GM13976 (cell line): ENCODE measurements at regions not wholly inside any gene's neighbourhood (a gene's known extent, or its start where the extent isn't known, plus 50 kb on each side); places are given as distances from the start of the nearest gene placed in this dataset.
"Not testable (repeated sequence)": the region's sequence is repeated elsewhere in the genome, so short reads cannot be mapped to it uniquely, and the experiment has no call there.

Source experiments
- DNase-seq: peaks from one replicate; pipeline ENCODE4 v3.0.0; 2012; ENCODE audit warnings: low spot score
- CTCF ChIP-seq: IDR thresholded peaks from 2 replicates; pipeline ENCODE4 v1.5.1; 2012; ENCODE audit warnings: borderline replicate concordance, mild to moderate bottlenecking; ENCODE audit not compliant: insufficient read depth; ENCODE audit errors: extremely low read depth, missing control alignments, control extremely low read depth
- in situ Hi-C: fragments of 300-500 bp; cut with MboI; formaldehyde crosslinking; loops from one replicate; pipeline ENCODE4 v1.12.0; 2022; ENCODE audit warnings: low sequenced_read_pairs, mixed read lengths, inconsistent platforms; ENCODE audit not compliant: unreplicated experiment

DNA sequence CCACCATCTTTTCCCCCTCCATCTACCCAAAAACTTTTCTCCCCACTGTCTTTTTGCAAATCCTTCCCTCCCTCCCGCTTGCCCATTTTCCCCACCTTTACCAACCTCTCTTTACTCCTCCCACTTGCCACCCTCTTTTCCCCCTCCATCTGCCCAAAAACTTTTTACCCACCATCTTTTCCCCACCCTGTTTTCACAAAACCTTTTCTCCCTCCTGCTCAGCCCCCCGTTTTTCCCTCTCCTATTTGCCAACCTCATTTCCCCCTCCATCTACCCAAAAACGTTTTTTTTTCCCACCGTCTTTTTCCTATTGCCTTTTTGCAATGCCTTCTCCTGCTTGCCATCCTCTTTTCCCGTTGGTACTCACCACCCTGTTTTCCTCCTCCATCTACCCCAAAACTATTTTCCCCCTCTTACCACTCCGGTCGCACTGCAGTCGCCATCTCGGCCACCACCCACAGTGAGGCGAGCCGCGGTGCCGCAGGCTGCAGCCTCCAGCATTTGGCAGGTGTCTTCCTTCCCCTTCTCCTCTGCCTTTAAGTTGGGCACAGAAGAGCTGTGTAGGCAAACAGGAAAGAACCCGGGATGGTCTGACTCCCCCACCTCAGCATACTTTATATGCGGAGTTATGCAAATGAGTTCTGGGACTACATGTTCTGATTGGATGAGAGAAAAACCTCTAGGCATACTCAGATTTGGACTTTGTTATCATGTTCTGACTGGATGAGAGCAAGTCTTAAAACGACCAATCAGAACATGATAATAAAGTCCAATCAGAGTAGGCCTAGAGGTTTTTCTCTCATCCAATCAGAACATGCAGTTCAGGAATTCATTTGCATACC lies 121.2 kb upstream of the VPREB1 start:
- DNase-seq, result no peak
- TF ChIP-seq CTCF, result no peak
- in situ Hi-C loops, result no loop called here

DNA sequence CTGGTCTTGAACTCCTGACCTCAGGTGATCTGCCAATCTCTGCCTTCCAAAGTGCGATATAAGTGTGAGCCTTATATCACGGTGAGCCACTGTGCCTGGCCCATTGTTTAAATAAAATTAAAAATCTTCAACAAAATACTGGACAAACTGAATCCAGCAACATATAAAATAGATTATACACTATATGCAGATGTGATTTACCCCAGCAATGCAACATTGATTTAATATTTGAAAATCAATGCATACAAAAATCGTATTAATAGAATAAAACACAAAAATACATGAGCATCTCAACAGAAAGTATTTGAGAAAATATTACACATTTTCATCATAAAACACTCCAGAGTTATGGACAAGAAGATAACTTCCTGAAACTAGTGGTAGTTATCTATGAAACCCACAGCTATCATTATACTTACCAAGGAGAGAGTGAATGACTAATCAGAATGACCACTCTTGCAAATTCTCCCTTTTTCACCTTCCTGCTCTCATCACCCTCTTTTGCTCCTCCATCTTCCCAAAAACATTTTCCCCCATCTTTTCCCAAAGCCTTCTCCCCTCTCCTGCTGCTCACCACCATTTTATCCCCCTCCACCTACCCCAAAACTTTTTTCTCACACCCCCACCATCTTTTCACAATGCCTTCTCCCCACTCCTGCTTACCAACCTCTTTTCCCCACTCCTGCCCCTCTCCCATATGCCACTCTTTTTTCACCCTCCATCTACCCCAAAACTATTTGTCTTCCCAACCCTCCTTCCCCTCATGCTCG lies 122.1 kb upstream of the VPREB1 start:
- DNase-seq, result no peak
- in situ Hi-C loops, result no loop called here
- TF ChIP-seq CTCF, result no peak

DNA sequence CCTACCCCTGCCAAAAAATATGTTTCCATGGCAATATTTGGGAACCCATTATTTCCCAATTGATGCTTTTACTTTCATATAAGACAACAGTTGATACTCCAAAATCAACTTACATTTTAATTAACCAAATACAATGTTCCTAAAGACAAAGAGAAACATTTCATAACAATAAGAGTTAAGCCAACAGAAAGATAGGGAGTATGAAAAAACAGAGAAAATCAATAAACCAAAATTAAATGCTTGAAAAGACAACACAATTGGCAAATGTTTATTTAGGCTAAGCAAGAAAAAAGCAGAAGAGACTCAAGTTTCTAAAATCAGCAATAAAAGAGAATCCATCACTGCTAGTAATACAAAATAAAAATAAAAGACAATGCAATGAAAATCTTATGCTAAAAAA lies 123.1 kb upstream of the VPREB1 start:
- TF ChIP-seq CTCF, result no peak
- in situ Hi-C loops, result no loop called here
- DNase-seq, result no peak

DNA sequence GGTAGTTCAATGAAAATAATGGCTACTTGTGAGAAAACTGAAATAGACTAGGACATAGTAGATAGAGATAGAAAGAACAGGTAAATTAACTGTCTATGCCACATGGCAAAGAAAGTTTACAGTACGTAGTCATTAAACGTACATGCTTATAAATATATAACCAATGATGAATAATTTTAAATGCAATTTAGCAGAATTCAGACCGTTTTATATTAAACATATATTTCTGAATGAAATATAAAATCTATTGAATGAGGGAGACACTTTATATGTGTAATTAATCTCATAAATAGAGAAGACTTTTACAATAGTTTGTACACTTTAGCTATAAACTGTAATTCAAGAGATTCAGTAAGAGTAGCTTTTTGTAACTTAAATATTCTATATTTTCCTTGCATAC lies 124.4 kb upstream of the VPREB1 start:
- in situ Hi-C loops, result no loop called here
- TF ChIP-seq CTCF, result no peak
- no peak for DNase-seq

DNA sequence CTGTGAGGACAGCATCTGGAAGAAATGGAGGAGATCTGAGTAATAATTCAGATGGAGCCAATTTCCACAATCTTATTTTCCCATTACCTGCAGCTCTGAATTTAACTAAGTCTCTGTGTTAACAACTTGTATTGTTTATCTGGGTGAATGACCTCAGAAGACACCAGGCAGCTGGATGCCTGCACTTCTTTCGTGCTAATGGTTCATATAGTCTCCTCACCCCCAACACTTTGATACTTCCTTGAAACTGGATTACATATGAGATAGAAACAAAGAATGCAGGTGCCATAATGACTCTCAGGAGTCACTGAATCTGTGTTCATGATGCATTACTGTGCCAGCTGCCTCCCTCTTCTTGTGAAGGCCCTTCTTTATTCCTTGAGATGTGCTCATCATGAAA lies 125.6 kb upstream of the VPREB1 start:
- no peak for TF ChIP-seq CTCF
- in situ Hi-C loops, result no loop called here
- no peak for DNase-seq

DNA sequence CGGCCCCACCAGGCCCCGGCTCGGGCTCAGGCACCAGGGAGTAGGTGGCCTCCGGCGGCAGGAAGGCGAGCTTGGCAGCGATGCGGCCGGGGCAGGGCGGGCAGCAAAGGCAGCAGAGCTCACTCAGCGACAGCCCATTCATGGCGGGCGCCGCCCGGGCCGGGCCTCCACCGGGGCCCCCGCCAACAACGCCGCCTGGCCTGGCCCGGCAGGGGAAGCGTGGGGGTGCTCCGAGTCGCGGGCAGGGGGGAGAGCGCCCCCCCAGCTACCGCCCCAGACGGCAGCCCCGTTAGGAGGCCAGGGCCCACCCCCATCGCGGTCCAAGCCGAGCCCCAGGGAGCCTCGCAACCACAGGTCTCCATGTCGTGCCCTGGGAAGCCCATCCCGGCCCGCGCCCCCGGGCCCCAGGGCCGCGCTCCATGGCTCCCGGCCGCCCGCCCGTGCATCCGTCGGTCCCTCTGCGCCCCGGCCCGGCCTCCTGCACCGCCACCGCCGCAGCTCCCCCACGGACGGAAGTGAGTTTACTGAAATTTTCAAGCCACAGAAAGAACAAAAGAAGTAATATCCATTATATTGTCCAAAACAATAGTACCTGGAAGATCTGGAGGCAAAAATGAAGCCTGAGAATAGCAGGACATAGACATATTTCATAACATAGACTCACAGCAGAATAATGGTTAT lies 126.6 kb upstream of the VPREB1 start:
- in situ Hi-C loops, DNase-seq: not testable (repeated sequence)

DNA sequence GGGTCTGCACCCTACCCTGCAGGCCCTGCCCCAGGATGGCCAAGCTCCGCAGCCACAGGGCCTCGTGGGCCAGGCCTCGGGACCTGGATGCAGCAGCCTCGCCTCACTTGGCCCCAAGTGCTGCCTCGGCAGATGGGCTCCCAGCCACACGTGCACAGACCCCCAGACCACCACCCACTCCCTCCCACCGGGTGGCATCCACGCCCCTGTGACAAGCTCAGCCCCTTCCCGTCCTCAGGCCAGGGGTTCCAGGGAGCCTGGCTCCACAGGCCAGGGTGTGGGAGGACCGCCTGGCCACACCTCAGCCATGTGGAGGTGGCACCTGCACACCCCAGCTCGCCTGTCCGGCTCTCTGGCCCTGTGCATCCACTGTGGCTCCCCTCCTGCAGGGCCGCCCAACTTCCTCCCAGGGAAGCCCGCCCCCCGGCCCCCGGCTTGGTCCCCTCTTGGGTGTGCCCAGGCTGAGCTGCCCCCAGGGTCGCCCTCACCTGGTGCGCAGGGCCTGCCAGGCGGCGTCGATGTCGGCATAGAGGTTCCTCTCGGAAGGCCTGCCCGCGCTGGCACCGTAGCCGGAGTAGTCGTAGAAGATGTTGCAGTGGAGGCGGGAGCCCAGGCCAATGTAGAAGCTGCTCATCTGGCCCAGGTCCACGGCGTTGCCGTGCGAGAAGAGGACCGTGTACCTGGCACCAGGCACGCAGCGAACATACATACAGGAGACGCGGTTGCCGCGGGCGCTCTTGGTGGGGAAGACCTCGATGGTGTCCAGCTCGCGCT lies 127.4 kb upstream of the VPREB1 start:
- in situ Hi-C loops, DNase-seq: not testable (repeated sequence)
